AG10803 (cell line): ENCODE measurements at regions not wholly inside any gene's neighbourhood (a gene's known extent, or its start where the extent isn't known, plus 50 kb on each side); places are given as distances from the start of the nearest gene placed in this dataset.

ENCODE experiments used
- DNase-seq: peaks from one replicate; pipeline ENCODE4 v3.0.0; 2010; ENCODE audit warnings: low read depth
- H3K4me3 ChIP-seq: 2 replicates; pipeline ENCODE4 v1.5.1; 2011; ENCODE audit warnings: mild to moderate bottlenecking, low read length, control low read depth
- CTCF ChIP-seq: conservative IDR thresholded peaks from 2 replicates; pipeline ENCODE4 v1.5.1; 2011; ENCODE audit warnings: mild to moderate bottlenecking, low read length, control low read depth, inconsistent platforms

GRCh38 chr11:86119906-86120305, 51.0 kb upstream of the PICALM start:
- DNase-seq: no peak
- H3K4me3 ChIP-seq: no peak overlapping the region
- no peak for TF ChIP-seq CTCF

DNA sequence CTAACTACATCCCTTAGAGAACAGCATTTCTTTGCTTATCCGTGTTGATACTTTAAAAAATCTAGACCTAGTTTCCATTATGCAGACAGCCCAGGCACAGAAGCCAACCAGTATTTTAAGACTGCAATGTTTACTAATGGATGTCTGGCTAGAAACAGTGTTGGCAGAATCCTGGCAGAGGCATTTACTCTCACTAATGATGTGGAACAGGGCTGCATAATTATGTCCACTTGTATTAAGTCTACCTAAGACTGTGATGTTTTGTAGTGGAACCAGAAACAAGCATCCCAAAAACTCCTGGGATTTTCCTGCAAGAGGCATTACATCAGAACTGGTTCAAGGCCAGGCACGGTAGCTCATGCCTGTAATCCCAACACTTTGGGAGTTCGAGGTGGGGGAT, 50.2 kb upstream of the PICALM start:
- no peak overlapping the region for H3K4me3 ChIP-seq
- peak; percentile 15 for DNase-seq
- TF ChIP-seq CTCF: no peak
